GM18868 (cell line): ENCODE measurements at regions not wholly inside any gene's neighbourhood (a gene's known extent, or its start where the extent isn't known, plus 50 kb on each side); places are given as distances from the start of the nearest gene placed in this dataset.
A peak's percentile ranks its signal among the peaks of the same experiment; 100 is the strongest.

ENCODE experiments used
- ATAC-seq: cut with Tn5 transposase; IDR thresholded peaks from one replicate; pipeline ENCODE4 v1.9.1; 2021; ENCODE audit warnings: mild to moderate bottlenecking, moderate library complexity; ENCODE audit not compliant: unreplicated experiment

GRCh38 chrX:78213331-78213730, 73.9 kb upstream of the TAF9B start:
- no peak for ATAC-seq

- ATAC-seq = peak; percentile 69
Measured at GRCh38 chrX:78199851-78200250, 60.4 kb upstream of the TAF9B start.
